Ramos (cell line): ENCODE measurements at regions not wholly inside any gene's neighbourhood (a gene's known extent, or its start where the extent isn't known, plus 50 kb on each side); places are given as distances from the start of the nearest gene placed in this dataset.

Experiments
- in situ Hi-C: fragments of 300-500 bp; cut with MboI; formaldehyde crosslinking; loops from one replicate; pipeline ENCODE4 v1.14.3; 2022; ENCODE audit warnings: low sequenced_read_pairs; ENCODE audit not compliant: unreplicated experiment

GRCh38 chr1:36532810-36533401 is 50.2 kb upstream of the CSF3R start:
- in situ Hi-C loops = no loop called here
